Karpas-422 (cell line): ENCODE measurements at regions not wholly inside any gene's neighbourhood (a gene's known extent, or its start where the extent isn't known, plus 50 kb on each side); places are given as distances from the start of the nearest gene placed in this dataset.

Source experiments
- DNase-seq: peaks from one replicate; pipeline ENCODE4 v3.0.0-alpha.2; 2015
- H2AFZ ChIP-seq: fragments of 200-600 bp; sonication (generic); 2 replicates; pipeline ENCODE4 v1.6.1; 2014; ENCODE audit warnings: antibody characterized with exemption, low read length, mixed read lengths
- H3K27ac ChIP-seq: fragments of 200-600 bp; sonication (generic); 2 replicates; pipeline ENCODE4 v1.5.1; 2014; ENCODE audit warnings: mild to moderate bottlenecking, low read length, moderate library complexity
- H3K27me3 ChIP-seq: fragments of 200-600 bp; sonication (generic); 2 replicates; pipeline ENCODE4 v1.6.1; 2014; ENCODE audit warnings: low read length, mixed read lengths
- H3K36me3 ChIP-seq: fragments of 200-600 bp; sonication (generic); 2 replicates; pipeline ENCODE4 v1.6.1; 2014; ENCODE audit warnings: low read length, mixed read lengths; ENCODE audit not compliant: insufficient read depth
- H3K4me1 ChIP-seq: fragments of 200-600 bp; sonication (generic); 2 replicates; pipeline ENCODE4 v1.6.1; 2014; ENCODE audit warnings: mild to moderate bottlenecking, low read length, mixed read lengths
- H3K4me2 ChIP-seq: fragments of 200-600 bp; sonication (generic); 2 replicates; pipeline ENCODE4 v1.6.1; 2014; ENCODE audit warnings: low read length, low read depth, mild to moderate bottlenecking; ENCODE audit not compliant: poor library complexity, severe bottlenecking
- H3K4me3 ChIP-seq: fragments of 200-600 bp; sonication (generic); 2 replicates; pipeline ENCODE4 v1.5.1; 2014; ENCODE audit warnings: mild to moderate bottlenecking, antibody characterized with exemption, low read length, mixed read lengths
- H3K79me2 ChIP-seq: fragments of 200-600 bp; sonication (generic); 2 replicates; pipeline ENCODE4 v1.6.1; 2014; ENCODE audit warnings: mild to moderate bottlenecking, low read length, mixed read lengths
- H3K9ac ChIP-seq: fragments of 200-600 bp; sonication (generic); 2 replicates; pipeline ENCODE4 v1.6.0; 2014; ENCODE audit warnings: low read length
- H3K9me2 ChIP-seq: fragments of 200-600 bp; sonication (generic), shearing (Covaris generic); replicated peaks from 2 replicates; pipeline ENCODE4 v1.6.0; 2014; ENCODE audit warnings: mild to moderate bottlenecking, low read length, moderate library complexity; ENCODE audit not compliant: insufficient read depth
- H3K9me3 ChIP-seq: fragments of 300-700, 200-600 bp; sonication (generic); 2 replicates; pipeline ENCODE4 v1.6.1; 2014; ENCODE audit warnings: low read length, mixed read lengths
- H4K20me1 ChIP-seq: fragments of 200-600 bp; sonication (generic); 2 replicates; pipeline ENCODE4 v1.6.1; 2014; ENCODE audit warnings: mild to moderate bottlenecking, antibody characterized with exemption, low read length, low read depth; ENCODE audit not compliant: insufficient read depth

DNA sequence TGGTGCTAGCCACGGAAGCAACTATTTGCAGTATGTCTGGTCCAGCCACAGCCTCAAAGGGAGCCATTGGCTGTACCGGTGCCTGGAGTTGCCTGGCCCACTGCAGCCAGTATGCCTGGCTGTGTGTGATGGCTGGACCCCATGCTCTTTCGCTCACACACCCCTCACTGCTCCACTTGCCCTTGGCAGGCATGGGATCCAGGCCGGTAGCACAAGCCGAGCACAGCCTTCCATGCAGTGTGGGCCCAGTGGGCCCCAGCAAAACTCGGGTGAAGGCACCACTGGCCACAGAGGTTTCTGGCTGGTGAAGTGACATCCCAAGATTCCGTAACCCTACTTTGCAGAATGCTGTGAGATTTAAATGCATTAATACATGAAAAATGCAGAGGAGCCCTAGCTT lies 665.8 kb downstream of the PLPP3 start:
- Histone ChIP-seq H3K27ac (no peak overlapping the region), H3K36me3 (no peaks in the 10 kb centered on the region), H3K9me3 (no peaks in the 10 kb centered on the region), H3K4me1 (no peaks in the 10 kb centered on the region), H3K4me3 (no peak overlapping the region), H3K9me2 (no peaks in the 10 kb centered on the region), H3K9ac (no peak overlapping the region), H3K27me3 (no peaks in the 10 kb centered on the region), H4K20me1 (no peaks in the 10 kb centered on the region), H3K4me2 (no peak overlapping the region), H3K79me2 (no peaks in the 10 kb centered on the region), H2AFZ (no peak overlapping the region)
- no peak for DNase-seq

DNA sequence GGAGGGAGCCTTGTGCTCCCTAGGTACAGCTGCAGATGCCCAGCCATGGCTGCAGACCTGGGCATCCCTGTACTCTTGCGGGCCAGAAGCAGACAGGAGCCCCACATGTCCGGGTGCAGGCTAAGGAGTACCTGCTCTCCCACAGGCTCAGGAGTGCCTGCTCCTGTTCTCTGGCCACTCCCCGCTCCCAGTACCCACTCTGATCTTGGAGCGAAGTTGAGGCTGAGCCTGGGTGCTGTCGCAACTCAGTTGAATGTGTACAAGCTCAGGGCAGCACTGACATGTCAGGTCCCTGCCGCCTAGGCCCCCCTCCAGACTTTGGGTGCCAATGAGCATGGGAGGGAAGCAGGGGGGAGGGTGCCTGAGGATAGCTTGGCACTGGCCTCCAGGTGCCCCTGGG lies 666.9 kb downstream of the PLPP3 start:
- no peak overlapping the region for H3K4me3 ChIP-seq
- no peaks in the 10 kb centered on the region for H3K9me2 ChIP-seq
- H3K27ac ChIP-seq: no peak overlapping the region
- no peaks in the 10 kb centered on the region for H4K20me1 ChIP-seq
- H3K36me3 ChIP-seq: no peaks in the 10 kb centered on the region
- H3K9ac ChIP-seq: no peak overlapping the region
- H3K4me1 ChIP-seq: no peaks in the 10 kb centered on the region
- H3K27me3 ChIP-seq: no peaks in the 10 kb centered on the region
- no peak overlapping the region for H3K4me2 ChIP-seq
- H3K79me2 ChIP-seq: no peaks in the 10 kb centered on the region
- no peak overlapping the region for H2AFZ ChIP-seq
- no peak for DNase-seq
- no peaks in the 10 kb centered on the region for H3K9me3 ChIP-seq

GRCh38 chr1:55904541-55904940 lies 674.8 kb downstream of the PLPP3 start:
- H4K20me1 ChIP-seq: no peaks in the 10 kb centered on the region
- H3K79me2 ChIP-seq: no peaks in the 10 kb centered on the region
- H3K4me2 ChIP-seq: no peak overlapping the region
- H3K36me3 ChIP-seq: no peaks in the 10 kb centered on the region
- H3K4me1 ChIP-seq: no peaks in the 10 kb centered on the region
- no peak for DNase-seq
- H3K27ac ChIP-seq: no peak overlapping the region
- no peaks in the 10 kb centered on the region for H3K9me3 ChIP-seq
- H3K4me3 ChIP-seq: no peak overlapping the region
- no peak overlapping the region for H2AFZ ChIP-seq
- no peak overlapping the region for H3K9ac ChIP-seq
- no peaks in the 10 kb centered on the region for H3K9me2 ChIP-seq
- H3K27me3 ChIP-seq: no peaks in the 10 kb centered on the region

GRCh38 chr1:55898181-55898580 lies 681.2 kb downstream of the PLPP3 start:
- Histone ChIP-seq H3K4me3 (no peak overlapping the region), H3K9ac (no peak overlapping the region), H3K27ac (no peak overlapping the region), H3K27me3 (no peaks in the 10 kb centered on the region), H3K9me3 (no peaks in the 10 kb centered on the region), H3K4me1 (no peaks in the 10 kb centered on the region), H2AFZ (no peak overlapping the region), H3K79me2 (no peaks in the 10 kb centered on the region), H4K20me1 (no peaks in the 10 kb centered on the region), H3K9me2 (no peaks in the 10 kb centered on the region), H3K36me3 (no peaks in the 10 kb centered on the region), H3K4me2 (no peak overlapping the region)
- no peak for DNase-seq

DNA sequence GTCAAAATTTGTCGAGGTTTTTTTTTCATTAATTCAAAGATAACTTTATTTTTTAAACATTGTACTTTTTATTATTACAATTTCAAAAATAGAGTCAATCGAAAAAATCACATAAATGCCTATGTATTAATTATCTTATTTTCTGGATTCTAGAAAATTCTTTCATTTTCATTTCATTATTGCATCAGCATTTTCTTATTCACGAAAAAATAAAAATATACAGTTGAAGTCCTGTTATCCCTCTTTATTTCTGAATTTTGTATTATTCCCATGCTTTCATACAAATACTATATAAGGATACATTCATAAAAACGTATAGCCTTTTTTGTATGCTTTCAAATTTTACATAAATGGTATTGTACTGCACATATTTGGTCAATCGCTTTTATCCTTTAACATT lies 681.0 kb upstream of the USP24 start:
- Histone ChIP-seq H4K20me1 (no peaks in the 10 kb centered on the region), H3K9me2 (no peaks in the 10 kb centered on the region), H3K79me2 (no peaks in the 10 kb centered on the region), H3K4me2 (no peak overlapping the region), H3K4me3 (no peak overlapping the region), H3K9ac (no peak overlapping the region), H3K36me3 (no peaks in the 10 kb centered on the region), H3K4me1 (no peaks in the 10 kb centered on the region), H3K27me3 (no peaks in the 10 kb centered on the region), H3K27ac (no peak overlapping the region), H2AFZ (no peak overlapping the region), H3K9me3 (no peaks in the 10 kb centered on the region)
- no peak for DNase-seq

- Histone ChIP-seq H3K4me1 (no peaks in the 10 kb centered on the region), H3K4me2 (no peak overlapping the region), H3K27ac (no peak overlapping the region), H3K79me2 (no peaks in the 10 kb centered on the region), H3K9ac (no peak overlapping the region), H3K27me3 (no peaks in the 10 kb centered on the region), H2AFZ (no peak overlapping the region), H3K9me2 (no peaks in the 10 kb centered on the region), H4K20me1 (no peaks in the 10 kb centered on the region), H3K4me3 (no peak overlapping the region), H3K36me3 (no peaks in the 10 kb centered on the region), H3K9me3 (no peaks in the 10 kb centered on the region)
- DNase-seq: no peak
Measured at GRCh38 chr1:55894521-55894920, 679.4 kb upstream of the USP24 start.

GRCh38 chr1:55893155-55893554 lies 678.0 kb upstream of the USP24 start:
- DNase-seq: peak; percentile 78
- H3K27me3 ChIP-seq: no peaks in the 10 kb centered on the region
- no peak overlapping the region for H3K9ac ChIP-seq

DNA sequence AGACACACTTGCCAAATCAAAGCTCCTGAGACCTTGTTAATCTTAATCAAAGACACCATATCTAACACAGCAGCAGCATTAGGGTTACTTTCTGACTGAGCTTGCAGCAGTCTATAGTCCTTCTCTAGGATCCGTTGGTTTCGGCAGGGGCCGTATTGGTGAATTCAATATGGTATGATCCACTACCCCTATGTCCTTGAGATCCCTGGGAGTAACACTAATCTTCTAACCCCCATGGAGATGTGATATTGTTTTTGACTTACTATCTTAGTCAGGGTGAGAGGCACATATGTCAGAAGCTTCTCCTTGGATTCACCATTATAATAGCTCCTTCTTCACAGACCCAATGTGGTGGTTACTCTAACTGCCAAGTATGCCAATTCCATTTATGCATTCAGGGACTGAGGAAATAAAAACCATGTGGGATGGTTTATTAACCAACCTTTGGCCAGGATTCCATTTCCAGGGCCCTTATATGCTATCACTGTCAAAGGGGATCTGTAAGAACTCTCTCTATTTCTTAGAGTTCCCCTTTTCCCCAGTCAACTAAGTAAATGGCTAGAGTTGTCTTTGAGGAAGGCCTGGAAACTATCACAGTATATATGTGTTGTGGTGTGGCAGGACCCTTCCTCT lies 673.6 kb upstream of the USP24 start:
- Histone ChIP-seq H3K9me2 (no peaks in the 10 kb centered on the region), H3K27ac (no peak overlapping the region), H3K27me3 (no peaks in the 10 kb centered on the region; the same call in 1 of the 2 replicates), H4K20me1 (no peaks in the 10 kb centered on the region), H3K4me2 (no peak overlapping the region), H3K4me1 (no peaks in the 10 kb centered on the region), H3K9ac (no peak overlapping the region), H3K9me3 (no peaks in the 10 kb centered on the region), H2AFZ (no peak overlapping the region), H3K4me3 (no peak overlapping the region), H3K36me3 (no peaks in the 10 kb centered on the region), H3K79me2 (no peaks in the 10 kb centered on the region)
- DNase-seq: no peak

More at GRCh38 chr1:55893155-55893554, 678.0 kb upstream of the USP24 start:
- Histone ChIP-seq H3K4me2 (no peak overlapping the region), H3K36me3 (no peaks in the 10 kb centered on the region), H4K20me1 (no peaks in the 10 kb centered on the region), H3K79me2 (no peaks in the 10 kb centered on the region), H3K4me3 (no peak overlapping the region), H3K9me3 (no peaks in the 10 kb centered on the region), H3K9me2 (no peaks in the 10 kb centered on the region), H2AFZ (no peak overlapping the region), H3K27ac (no peak overlapping the region), H3K4me1 (no peaks in the 10 kb centered on the region)
